ENCODE measurements at regions not wholly inside any gene's neighbourhood (a gene's known extent, or its start where the extent isn't known, plus 50 kb on each side); places are given as distances from the start of the nearest gene placed in this dataset.

DNA sequence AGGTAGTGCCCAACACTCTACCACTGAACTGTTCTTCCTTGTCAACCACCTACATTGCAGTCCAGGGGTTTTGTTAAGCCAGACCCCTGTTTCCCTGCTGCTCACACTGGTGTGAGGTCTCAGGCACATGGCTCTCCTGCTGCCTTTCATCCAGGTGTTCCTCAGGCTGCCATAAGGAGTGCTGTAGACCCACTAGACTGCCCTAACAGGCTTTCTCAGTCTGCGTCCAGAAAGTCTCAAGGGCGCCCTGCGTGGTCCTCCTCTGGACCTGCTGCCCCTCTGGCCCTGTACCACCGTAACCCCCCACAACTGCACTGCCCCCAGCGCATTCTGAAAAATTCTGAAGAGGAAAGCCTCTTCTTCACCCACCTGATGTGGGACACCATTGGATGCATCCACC, 225.7 kb upstream of the ANKRD30A start:
- Histone ChIP-seq H4K8ac (ENCODE audit: low read depth in 2 of 2, low read length in 2 of 2) (no peak overlapping the region), H3K14ac (replicated peaks; ENCODE audit: low read depth, low read length) (no peak overlapping the region), H3K18ac (ENCODE audit: low read depth, low read length) (no peak overlapping the region), H4K91ac (ENCODE audit: insufficient read depth, low read depth, low read length) (no peak overlapping the region), H2AFZ (replicated peaks; ENCODE audit: low read length, poor library complexity) (no peak overlapping the region), H3K36me3 (ENCODE audit: control insufficient read depth, insufficient read depth, low read length) (no peaks in the 10 kb centered on the region), H3K9me1 (ENCODE audit: insufficient read depth, low read length) (no peaks in the 10 kb centered on the region), H3K4me2 (ENCODE audit: low read depth, low read length) (no peak overlapping the region), H2AK5ac (ENCODE audit: low read depth, low read length) (no peak overlapping the region), H3K9ac (ENCODE audit: low read depth, low read length) (no peak overlapping the region), H2BK120ac (ENCODE audit: low read depth, low read length) (no peak overlapping the region), H3K9me3 (ENCODE audit: control insufficient read depth, insufficient read depth, low read length) (peaks cover 4% of the 10 kb centered on the region; the same call in 1 of the 2 replicates), H3K79me1 (ENCODE audit: low read depth in 1 of 2, low read length in 2 of 2) (no peaks in the 10 kb centered on the region), H3K27ac (ENCODE audit: insufficient read depth, low read length) (no peak overlapping the region), H3K4me3 (ENCODE audit: insufficient read depth, low read depth, low read length) (no peak overlapping the region), H3K23ac (ENCODE audit: low read depth, low read length) (no peak overlapping the region), H2BK15ac (ENCODE audit: low read depth, low read length) (no peak overlapping the region), H2AK9ac (replicated peaks; ENCODE audit: low read depth, low read length, poor library complexity) (no peak overlapping the region), H3K56ac (ENCODE audit: extremely low read depth, insufficient read depth, low read length) (no peak overlapping the region), H2BK5ac (ENCODE audit: low read depth, low read length, poor library complexity, severe bottlenecking) (no peak overlapping the region), H3K4me1 (ENCODE audit: control insufficient read depth, insufficient read depth, low read length) (no peaks in the 10 kb centered on the region), H3K4ac (ENCODE audit: low read depth, low read length) (no peak overlapping the region), H3K27me3 (ENCODE audit: control insufficient read depth, insufficient read depth, low read length) (no peaks in the 10 kb centered on the region), H4K5ac (ENCODE audit: low read depth, low read length) (no peak overlapping the region), H4K20me1 (ENCODE audit: insufficient read depth, low read length) (no peaks in the 10 kb centered on the region), H2BK20ac (ENCODE audit: low read depth, low read length) (no peak overlapping the region)
- dilution Hi-C loops (cut with HindIII; ENCODE audit: low sequenced_read_pairs, unreplicated experiment) (no loop called here), intact Hi-C loops (cut with micrococcal nuclease) (loop anchor here (5.0 to 10.0 kb wide), 2 partner anchors 853 to 1465 kb away; no protein-coding TSS in a partner anchor), in situ Hi-C loops (cut with MboI; ENCODE audit: low sequenced_read_pairs) (loop anchor here (25.0 kb wide), 1 partner anchor 1787 kb away; no protein-coding TSS in a partner anchor)
- no peak for TF ChIP-seq NFE2L2 (IDR thresholded peaks at IDR 0.05; ENCODE audit: low read depth, low read length)
- no peak for TF ChIP-seq MAFK (IDR thresholded peaks at IDR 0.05; ENCODE audit: low read depth, low read length)
- no peak for TF ChIP-seq MXI1 (IDR thresholded peaks at IDR 0.05; ENCODE audit: borderline replicate concordance, low read depth, low read length)
- TF ChIP-seq USF2 (IDR thresholded peaks at IDR 0.05; ENCODE audit: low read depth, low read length): no peak
- no peak for TF ChIP-seq ELK1 (IDR thresholded peaks at IDR 0.05; ENCODE audit: borderline replicate concordance, low read depth, low read length)
- TF ChIP-seq RFX5 (IDR thresholded peaks at IDR 0.05; ENCODE audit: low read depth, low read length): no peak
- TF ChIP-seq CHD1 (IDR thresholded peaks at IDR 0.05; ENCODE audit: low read depth, low read length): no peak
- no peak for TF ChIP-seq CEBPB (IDR thresholded peaks at IDR 0.05; ENCODE audit: low read depth, low read length)
- TF ChIP-seq BHLHE40 (IDR thresholded peaks at IDR 0.05; ENCODE audit: low read depth, low read length): no peak
- no peak for TF ChIP-seq MAZ (IDR thresholded peaks at IDR 0.05; ENCODE audit: borderline replicate concordance, low read depth, low read length)
- TF ChIP-seq RAD21 (IDR thresholded peaks at IDR 0.05; ENCODE audit: low read length): no peak
- TF ChIP-seq SMC3 (IDR thresholded peaks at IDR 0.05; ENCODE audit: low read depth, low read length): no peak
- BruUV-seq (replicated peaks): no TSS peak
- ChIA-PET POLR2A (ENCODE audit: unreplicated experiment) (no interaction called here), CTCF (no interaction called here)
- DNase-seq (no peak), ATAC-seq (ENCODE audit: low read depth) (no peak)
- WGBS, 2 experiments (ENCODE audit: extremely low coverage in 2 of 2, insufficient read length in 1 of 2): no CpG with 5 or more reads among the region's 5 CpGs

All from IMR-90 (cell line).